A549 (cell line): ENCODE measurements at regions not wholly inside any gene's neighbourhood (a gene's known extent, or its start where the extent isn't known, plus 50 kb on each side); places are given as distances from the start of the nearest gene placed in this dataset.

Experiments
- ATAC-seq, 2 experiments: fragments of 200-7000 bp in 1 of 2; fragments of >200 bp in 1 of 2; cut with Nextera tagmentation in 1 of 2; cut with Tn5 transposase in 1 of 2; 3 replicates each; pipeline versions ENCODE4 v1.8.0 to v1.9.1; 2018 to 2020; ENCODE audit warnings: mild to moderate bottlenecking in 1 of 2, moderate library complexity in 1 of 2
- CTCF ChIA-PET: fragments of 300-600 bp; sonication (Branson Sonifier 250); formaldehyde crosslinking; extraction: SDS; loops from one replicate; lab custom pipeline; 2021; ENCODE audit warnings: antibody characterized with exemption, inconsistent platforms; lab: Yijun Ruan, JAX
- POLR2A ChIA-PET: fragments of 350-600 bp; formaldehyde crosslinking; extraction: SDS; loops from one replicate; lab custom pipeline; 2021; ENCODE audit warnings: antibody characterized with exemption, inconsistent platforms; lab: Yijun Ruan, JAX
- DNase-seq, 2 experiments: peaks; one replicate each; pipeline versions ENCODE4 v3.0.0 to v3.0.0-alpha.2; 2011 to 2016; ENCODE audit warnings: low read depth in 1 of 2, low spot score in 1 of 2
- FAIRE-seq: peaks from 2 replicates; lab custom pipeline; 2011; peaks lifted over from hg19 to GRCh38; lab: Jason Lieb, UNC
- H3K27ac ChIP-seq, 2 experiments: fragments of >200 bp; sonication (Bioruptor Twin); formaldehyde crosslinking; 3 replicates each; pipeline ENCODE4 v1.5.1; 2016 to 2017
- H3K4me1 ChIP-seq: fragments of >200 bp; sonication (Bioruptor Twin); formaldehyde crosslinking; 3 replicates; pipeline ENCODE4 v1.6.1; 2016
- H3K4me2 ChIP-seq: fragments of >200 bp; sonication (Bioruptor Twin); formaldehyde crosslinking; 3 replicates; pipeline ENCODE4 v1.6.1; 2016
- H3K4me3 ChIP-seq: fragments of >200 bp; sonication (Bioruptor Twin); formaldehyde crosslinking; 3 replicates; pipeline ENCODE4 v1.5.1; 2016
- H3K9me3 ChIP-seq: fragments of >200 bp; sonication (Bioruptor Twin); formaldehyde crosslinking; 3 replicates; pipeline ENCODE4 v1.6.1; 2016
- BHLHE40 ChIP-seq: IDR thresholded peaks from 2 replicates; pipeline ENCODE4 v1.6.1; 2012; ENCODE audit warnings: low read depth, low read length, inconsistent platforms
- CBX2 ChIP-seq: fragments of 200-600 bp; sonication (generic); IDR thresholded peaks from 2 replicates; pipeline ENCODE4 v1.6.1; 2016; ENCODE audit warnings: low read depth, mild to moderate bottlenecking, borderline replicate concordance
- CBX8 ChIP-seq: fragments of 200-600 bp; sonication (generic); IDR thresholded peaks from 2 replicates; pipeline ENCODE4 v1.6.1; 2016
- CEBPB ChIP-seq, 2 experiments: fragments of >200 bp in 1 of 2; sonication (Bioruptor Twin) in 1 of 2; formaldehyde crosslinking in 1 of 2; IDR thresholded peaks; 2 replicates each; pipeline ENCODE4 v1.6.1; 2012 to 2016
- CHD2 ChIP-seq: fragments of 150-350 bp; IDR thresholded peaks from 2 replicates; pipeline ENCODE4 v1.6.1; 2014; ENCODE audit warnings: low read length; ENCODE audit not compliant: partially characterized antibody
- E2F6 ChIP-seq: IDR thresholded peaks from 2 replicates; pipeline ENCODE4 v1.6.1; 2012; ENCODE audit warnings: low read depth, borderline replicate concordance
- EHF ChIP-seq: fragments of 250-450 bp; sonication (Bioruptor Pico); IDR thresholded peaks from 2 replicates; pipeline ENCODE4 v1.5.0; 2020; ENCODE audit warnings: mild to moderate bottlenecking
- EHMT2 ChIP-seq: fragments of 200-600 bp; sonication (generic); IDR thresholded peaks from 2 replicates; pipeline ENCODE4 v1.6.1; 2016; ENCODE audit warnings: antibody characterized with exemption, low read depth, mild to moderate bottlenecking, moderate library complexity
- ELK1 ChIP-seq: fragments of 150-350 bp; IDR thresholded peaks from 2 replicates; pipeline ENCODE4 v1.6.1; 2014; ENCODE audit warnings: low read depth, mild to moderate bottlenecking, low read length
- ESRRA ChIP-seq: fragments of 150-350 bp; IDR thresholded peaks from 2 replicates; pipeline ENCODE4 v1.6.1; 2014; ENCODE audit warnings: mild to moderate bottlenecking, low read length, borderline replicate concordance
- FOSB ChIP-seq: fragments of 250-450 bp; sonication (Bioruptor Pico); IDR thresholded peaks from 2 replicates; pipeline ENCODE4 v1.5.0; 2020; ENCODE audit warnings: mild to moderate bottlenecking, moderate library complexity
- HDAC2 ChIP-seq: fragments of 200-600 bp; sonication (generic); IDR thresholded peaks from 2 replicates; pipeline ENCODE4 v1.6.1; 2016
- HMGXB4 ChIP-seq: fragments of 250-450 bp; sonication (Bioruptor Pico); IDR thresholded peaks from 2 replicates; pipeline ENCODE4 v1.5.0; 2021; ENCODE audit warnings: mild to moderate bottlenecking, moderate library complexity, borderline replicate concordance
- HOXA7 ChIP-seq: fragments of 250-450 bp; sonication (Bioruptor Pico); IDR thresholded peaks from 2 replicates; pipeline ENCODE4 v1.5.0; 2020; ENCODE audit warnings: mild to moderate bottlenecking, moderate library complexity
- HOXB5 ChIP-seq: fragments of 250-450 bp; sonication (Bioruptor Pico); IDR thresholded peaks from 2 replicates; pipeline ENCODE4 v1.5.0; 2020; ENCODE audit warnings: mild to moderate bottlenecking, moderate library complexity
- JUN ChIP-seq, 2 experiments: fragments of >200 bp; sonication (Bioruptor Twin); formaldehyde crosslinking; IDR thresholded peaks; 2 replicates in 1 of 2; 3 replicates in 1 of 2; pipeline ENCODE4 v1.6.1; 2016 to 2017
- JUNB ChIP-seq: fragments of >200 bp; sonication (Bioruptor Twin); formaldehyde crosslinking; IDR thresholded peaks from 2 replicates; pipeline ENCODE4 v1.6.1; 2016
- KDM5A ChIP-seq: fragments of 200-600 bp; sonication (generic); IDR thresholded peaks from 2 replicates; pipeline ENCODE4 v1.6.1; 2016; ENCODE audit warnings: antibody characterized with exemption, mild to moderate bottlenecking
- MAFK ChIP-seq: fragments of 450-650 bp; IDR thresholded peaks from 2 replicates; pipeline ENCODE4 v1.6.1; 2014; ENCODE audit not compliant: partially characterized antibody
- MAX ChIP-seq: IDR thresholded peaks from 2 replicates; pipeline ENCODE4 v1.6.1; 2012
- NFE2L2 ChIP-seq: fragments of 150-350 bp; conservative IDR thresholded peaks from 2 replicates; pipeline ENCODE4 v1.6.1; 2014; ENCODE audit warnings: low read length
- NPAS2 ChIP-seq: fragments of 250-450 bp; sonication (Bioruptor Pico); IDR thresholded peaks from 2 replicates; pipeline ENCODE4 v1.8.0; 2022; ENCODE audit warnings: mild to moderate bottlenecking, moderate library complexity, borderline replicate concordance
- PBX3 ChIP-seq: IDR thresholded peaks from 2 replicates; pipeline ENCODE4 v1.6.1; 2012
- RAD21 ChIP-seq, 2 experiments: fragments of >200 bp in 1 of 2; sonication (Bioruptor Twin) in 1 of 2; formaldehyde crosslinking in 1 of 2; IDR thresholded peaks in 1 of 2; conservative IDR thresholded peaks in 1 of 2; 2 replicates in 1 of 2; 3 replicates in 1 of 2; pipeline ENCODE4 v1.6.1; 2012 to 2018; ENCODE audit warnings: inconsistent platforms in 1 of 2
- RCOR1 ChIP-seq: fragments of 150-350 bp; IDR thresholded peaks from 2 replicates; pipeline ENCODE4 v1.6.1; 2014; ENCODE audit warnings: antibody characterized with exemption, low read length, low read depth
- REST ChIP-seq: fragments of 200-600 bp; sonication (generic); IDR thresholded peaks from 2 replicates; pipeline ENCODE4 v1.6.1; 2016; ENCODE audit warnings: antibody characterized with exemption, mild to moderate bottlenecking, moderate library complexity
- RNF2 ChIP-seq: fragments of 200-600 bp; sonication (generic); IDR thresholded peaks from 2 replicates; pipeline ENCODE4 v1.6.1; 2016; ENCODE audit warnings: low read depth, mild to moderate bottlenecking, antibody characterized with exemption, moderate library complexity, borderline replicate concordance
- SMC3 ChIP-seq: fragments of >200 bp; sonication (Bioruptor Twin); formaldehyde crosslinking; IDR thresholded peaks from 3 replicates; pipeline ENCODE4 v1.6.1; 2018; ENCODE audit warnings: inconsistent platforms
- SREBF2 ChIP-seq: fragments of 450-650 bp; IDR thresholded peaks from 2 replicates; pipeline ENCODE4 v1.6.1; 2014; ENCODE audit warnings: mild to moderate bottlenecking, moderate library complexity
- TFCP2L1 ChIP-seq: fragments of 250-450 bp; sonication (Bioruptor Pico); IDR thresholded peaks from 2 replicates; pipeline ENCODE4 v1.5.0; 2021; ENCODE audit warnings: mild to moderate bottlenecking
- WGBS: methylation state at CpG from one replicate; pipeline ENCODE4 v1.1.6; 2017; ENCODE audit errors: missing lambda C conversion rate; 5-methylcytosine and 5-hydroxymethylcytosine counted together

- WGBS: 61% methylated on average over 1 of the region's 1 CpG
- TF ChIP-seq TFCP2L1 (CRISPR knock-in tag): no peak
- no peak for TF ChIP-seq HOXA7 (CRISPR knock-in tag)
- TF ChIP-seq MAX: no peak
- TF ChIP-seq SMC3: no peak
- no peak for TF ChIP-seq ESRRA
- TF ChIP-seq HDAC2: no peak
- no peak for TF ChIP-seq NPAS2 (CRISPR knock-in tag)
- TF ChIP-seq REST: no peak
- no peak for TF ChIP-seq CBX8
- TF ChIP-seq RCOR1: no peak
- no peak for TF ChIP-seq CBX2
- TF ChIP-seq JUN (IDR thresholded peaks at IDR 0.05): no peak
- TF ChIP-seq BHLHE40: no peak
- no peak for TF ChIP-seq SREBF2
- no peak for TF ChIP-seq JUNB
- no peak for TF ChIP-seq NFE2L2
- TF ChIP-seq, all 56 proteins: peak for 0
- no peak for DNase-seq
- ChIA-PET CTCF (interaction anchor here (1.3 kb wide), 1 partner anchor 23 kb away, joined by 4 read pairs; no protein-coding TSS in a partner anchor), POLR2A (no interaction called here)
- no peaks in the 10 kb centered on the region for H3K9me3 ChIP-seq
- no peak overlapping the region for H3K27ac ChIP-seq
- no peak overlapping the region for H3K4me2 ChIP-seq
- no peak for ATAC-seq
- H3K4me1 ChIP-seq: peaks cover 11% of the 10 kb centered on the region; the same call in 2 of the 3 replicates
- FAIRE-seq: no peak
- no peak overlapping the region for H3K4me3 ChIP-seq
Measured at GRCh38 chr7:16323313-16323712, 98.0 kb downstream of the CRPPA start.

- no peak overlapping the region for H3K4me3 ChIP-seq
- H3K4me2 ChIP-seq: no peak overlapping the region
- CTCF ChIA-PET: no interaction called here
- ATAC-seq (no peak), FAIRE-seq (no peak), DNase-seq (no peak)
- 32% methylated on average over 2 of the region's 2 CpGs for WGBS
- peaks cover 11% of the 10 kb centered on the region; the same call in 2 of the 3 replicates for H3K4me1 ChIP-seq
- no peaks in the 10 kb centered on the region for H3K9me3 ChIP-seq
- TF ChIP-seq PBX3 (no peak), CEBPB (IDR thresholded peaks at IDR 0.05) (no peak), HDAC2 (no peak), MAX (no peak), MAFK (no peak), EHF (CRISPR knock-in tag) (no peak), CBX8 (no peak), JUNB (no peak), ELK1 (no peak), HMGXB4 (no peak), HOXB5 (CRISPR knock-in tag) (no peak), E2F6 (no peak), RNF2 (no peak), CHD2 (no peak), CBX2 (no peak), SREBF2 (no peak), EHMT2 (no peak), FOSB (CRISPR knock-in tag) (no peak), RAD21 (conservative IDR thresholded peaks at IDR 0.05 in 1 of 2, IDR thresholded peaks at IDR 0.05 in 1 of 2) (no peak), KDM5A (no peak)
- no peak overlapping the region for H3K27ac ChIP-seq
- POLR2A ChIA-PET: no interaction called here
Measured at GRCh38 chr7:16320099-16320660, 101.2 kb downstream of the CRPPA start.
